ENCODE measurements at regions not wholly inside any gene's neighbourhood (a gene's known extent, or its start where the extent isn't known, plus 50 kb on each side); places are given as distances from the start of the nearest gene placed in this dataset.

GRCh38 chr4:148944839-148945219 lies 502.6 kb upstream of the NR3C2 start:
- no peak overlapping the region for H2AFZ ChIP-seq (ENCODE audit: low read length)
- H3K9ac ChIP-seq (replicated peaks in 1 of 4; ENCODE audit: extremely low read depth in 1 of 4, low read depth in 3 of 4, low read length in 3 of 4): no peak overlapping the region
- H2BK20ac ChIP-seq (ENCODE audit: low read length): no peak overlapping the region
- no peaks in the 10 kb centered on the region for H3K27me3 ChIP-seq (replicated peaks in 1 of 4; ENCODE audit: control insufficient read depth in 3 of 4, extremely low read depth in 1 of 4, insufficient read depth in 3 of 4, low read length in 3 of 4)
- H4K5ac ChIP-seq (ENCODE audit: insufficient read length, low read depth, low read length): no peak overlapping the region
- H3K9me3 ChIP-seq (ENCODE audit: insufficient read depth in 2 of 2, low read depth in 1 of 2, low read length in 1 of 2): no peaks in the 10 kb centered on the region
- no peak overlapping the region for H3K14ac ChIP-seq (ENCODE audit: insufficient read length)
- no peak overlapping the region for H2BK120ac ChIP-seq (replicated peaks; ENCODE audit: low read depth, low read length)
- CTCF ChIA-PET (ENCODE audit: partially characterized antibody): no interaction called here
- no peak overlapping the region for H2AK5ac ChIP-seq (ENCODE audit: low read depth, low read length)
- H2BK15ac ChIP-seq (ENCODE audit: low read length): no peak overlapping the region
- H3K23ac ChIP-seq (ENCODE audit: insufficient read length): no peak overlapping the region
- FAIRE-seq (no peak), DNase-seq (ENCODE audit: low read depth in 1 of 2, low spot score in 2 of 2) (no peak)
- H3K4me3 ChIP-seq (ENCODE audit: extremely low read depth in 1 of 4, insufficient read depth in 2 of 4, low read depth in 3 of 4, low read length in 4 of 4): no peak overlapping the region
- no peaks in the 10 kb centered on the region; a peak in 1 of 7 replicates for H3K4me1 ChIP-seq (replicated peaks in 1 of 4; ENCODE audit: control insufficient read depth in 3 of 4, insufficient read depth in 4 of 4, low read length in 3 of 4)
- H3K56ac ChIP-seq (replicated peaks; ENCODE audit: insufficient read length, low read depth, low read length): no peak overlapping the region
- no peaks in the 10 kb centered on the region for H3K79me1 ChIP-seq (ENCODE audit: low read depth, low read length)
- H3K23me2 ChIP-seq (ENCODE audit: low read depth, low read length): no peaks in the 10 kb centered on the region
- POLR2A ChIA-PET (ENCODE audit: partially characterized antibody): no interaction called here
- no peak overlapping the region for H4K91ac ChIP-seq (replicated peaks; ENCODE audit: insufficient read length, low read length)
- H3K4ac ChIP-seq (replicated peaks; ENCODE audit: insufficient read length, low read depth, low read length): no peak overlapping the region
- H3K4me2 ChIP-seq (ENCODE audit: insufficient read depth in 1 of 2, low read depth in 2 of 2, low read length in 2 of 2): no peak overlapping the region
- H3K18ac ChIP-seq (ENCODE audit: extremely low read depth, low read length): no peak overlapping the region
- H2BK5ac ChIP-seq (ENCODE audit: low read depth, low read length): no peak overlapping the region
- no peaks in the 10 kb centered on the region for H4K20me1 ChIP-seq (replicated peaks in 1 of 2; ENCODE audit: control insufficient read depth in 1 of 2, insufficient read depth in 2 of 2, low read length in 2 of 2)
- H3K36me3 ChIP-seq (ENCODE audit: control insufficient read depth in 2 of 4, insufficient read depth in 4 of 4, low read length in 3 of 4): no peaks in the 10 kb centered on the region
- no peak overlapping the region for H2BK12ac ChIP-seq (ENCODE audit: low read depth, low read length)
- H3K79me2 ChIP-seq (ENCODE audit: control insufficient read depth in 1 of 2, insufficient read depth in 2 of 2, low read length in 2 of 2): no peaks in the 10 kb centered on the region
- H4K8ac ChIP-seq (ENCODE audit: extremely low read depth, insufficient read depth, low read length): no peak overlapping the region
- no peak overlapping the region for H3K27ac ChIP-seq (ENCODE audit: low read depth, low read length)
- TF ChIP-seq NANOG (IDR thresholded peaks at IDR 0.05; ENCODE audit: insufficient read depth, low read depth, low read length, poor library complexity, severe bottlenecking): no peak
- TF ChIP-seq USF2 (IDR thresholded peaks at IDR 0.05; ENCODE audit: low read length): no peak
- TF ChIP-seq MAFK (IDR thresholded peaks at IDR 0.05; ENCODE audit: low read depth, low read length): no peak
- TF ChIP-seq TCF12 (IDR thresholded peaks at IDR 0.05; ENCODE audit: low read depth, low read length): no peak
- no peak for TF ChIP-seq MAX (IDR thresholded peaks at IDR 0.05)
- no peak for TF ChIP-seq EP300 (IDR thresholded peaks at IDR 0.05; ENCODE audit: borderline replicate concordance in 1 of 2, low read depth in 2 of 2, low read length in 2 of 2)
- TF ChIP-seq ASH2L (IDR thresholded peaks at IDR 0.05; ENCODE audit: low read length): no peak
- no peak for TF ChIP-seq JUND (IDR thresholded peaks at IDR 0.05; ENCODE audit: low read length)

Data from H1 (cell line).